GM12873 (cell line): ENCODE measurements at regions not wholly inside any gene's neighbourhood (a gene's known extent, or its start where the extent isn't known, plus 50 kb on each side); places are given as distances from the start of the nearest gene placed in this dataset.

ENCODE experiments used
- TF ChIP-seq, protein P1 (sequence below): IDR thresholded peaks from 2 replicates; pipeline ENCODE4 v1.5.1; 2012; ENCODE audit warnings: low read depth, mild to moderate bottlenecking, moderate library complexity, low read length, control low read depth; ENCODE audit not compliant: insufficient read depth; ENCODE audit errors: missing control alignments

DNA sequence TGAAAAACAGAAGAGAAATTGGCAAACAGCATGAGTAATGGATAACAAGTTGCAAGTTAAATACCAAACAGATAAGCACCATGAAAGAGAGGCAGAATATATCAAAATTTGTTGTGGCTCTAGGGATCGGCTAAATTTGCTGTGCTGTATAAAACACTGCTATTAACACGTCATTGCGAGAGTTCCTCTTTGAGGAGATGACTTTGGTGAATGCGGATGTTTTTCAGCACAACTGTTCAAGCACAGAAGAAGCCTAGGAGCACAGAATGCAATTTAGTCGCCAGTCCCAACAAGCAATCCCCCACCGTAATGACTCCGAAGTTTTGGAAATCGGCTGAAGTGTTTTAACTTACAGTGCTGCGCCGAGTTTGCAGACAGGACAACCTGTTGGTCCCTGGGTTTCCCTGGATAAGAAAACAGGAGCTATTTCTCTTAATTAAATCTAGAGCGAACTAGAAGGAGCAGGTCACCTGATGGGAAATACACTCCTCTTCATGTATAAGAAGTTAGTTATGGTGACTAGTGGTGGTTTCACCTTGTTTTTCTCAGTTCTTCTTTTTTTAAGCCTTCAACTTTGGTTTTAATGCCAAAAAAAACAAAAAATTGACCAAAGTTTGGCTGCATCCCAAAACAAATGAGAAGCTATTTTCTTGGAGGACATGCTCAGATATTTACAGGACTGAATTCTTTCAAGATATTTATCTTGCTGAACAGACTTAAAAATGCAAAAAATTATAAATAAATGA, 454.1 kb upstream of the SALL3 start:
- TF ChIP-seq, protein P1, sequence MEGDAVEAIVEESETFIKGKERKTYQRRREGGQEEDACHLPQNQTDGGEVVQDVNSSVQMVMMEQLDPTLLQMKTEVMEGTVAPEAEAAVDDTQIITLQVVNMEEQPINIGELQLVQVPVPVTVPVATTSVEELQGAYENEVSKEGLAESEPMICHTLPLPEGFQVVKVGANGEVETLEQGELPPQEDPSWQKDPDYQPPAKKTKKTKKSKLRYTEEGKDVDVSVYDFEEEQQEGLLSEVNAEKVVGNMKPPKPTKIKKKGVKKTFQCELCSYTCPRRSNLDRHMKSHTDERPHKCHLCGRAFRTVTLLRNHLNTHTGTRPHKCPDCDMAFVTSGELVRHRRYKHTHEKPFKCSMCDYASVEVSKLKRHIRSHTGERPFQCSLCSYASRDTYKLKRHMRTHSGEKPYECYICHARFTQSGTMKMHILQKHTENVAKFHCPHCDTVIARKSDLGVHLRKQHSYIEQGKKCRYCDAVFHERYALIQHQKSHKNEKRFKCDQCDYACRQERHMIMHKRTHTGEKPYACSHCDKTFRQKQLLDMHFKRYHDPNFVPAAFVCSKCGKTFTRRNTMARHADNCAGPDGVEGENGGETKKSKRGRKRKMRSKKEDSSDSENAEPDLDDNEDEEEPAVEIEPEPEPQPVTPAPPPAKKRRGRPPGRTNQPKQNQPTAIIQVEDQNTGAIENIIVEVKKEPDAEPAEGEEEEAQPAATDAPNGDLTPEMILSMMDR, result no peak

DNA sequence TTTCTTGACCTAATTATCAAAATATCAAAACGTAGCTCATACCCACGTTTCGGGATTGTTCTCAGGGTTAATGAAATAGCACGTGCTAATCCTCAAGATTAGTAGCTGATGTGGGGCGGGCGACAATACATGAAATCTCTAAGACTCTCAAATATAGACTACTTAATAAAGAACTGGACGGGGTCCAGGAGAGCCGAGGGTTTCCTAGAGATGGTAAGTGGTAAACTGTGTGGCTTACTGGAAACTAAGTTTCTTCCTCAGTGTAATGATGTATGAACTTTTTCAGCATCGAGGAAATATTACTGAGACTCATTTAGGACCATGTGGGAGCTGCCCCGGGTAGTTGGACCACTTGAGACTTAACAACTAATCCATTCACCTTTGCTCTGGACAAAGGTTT, 453.3 kb upstream of the SALL3 start:
- TF ChIP-seq, protein P1, result no peak

DNA sequence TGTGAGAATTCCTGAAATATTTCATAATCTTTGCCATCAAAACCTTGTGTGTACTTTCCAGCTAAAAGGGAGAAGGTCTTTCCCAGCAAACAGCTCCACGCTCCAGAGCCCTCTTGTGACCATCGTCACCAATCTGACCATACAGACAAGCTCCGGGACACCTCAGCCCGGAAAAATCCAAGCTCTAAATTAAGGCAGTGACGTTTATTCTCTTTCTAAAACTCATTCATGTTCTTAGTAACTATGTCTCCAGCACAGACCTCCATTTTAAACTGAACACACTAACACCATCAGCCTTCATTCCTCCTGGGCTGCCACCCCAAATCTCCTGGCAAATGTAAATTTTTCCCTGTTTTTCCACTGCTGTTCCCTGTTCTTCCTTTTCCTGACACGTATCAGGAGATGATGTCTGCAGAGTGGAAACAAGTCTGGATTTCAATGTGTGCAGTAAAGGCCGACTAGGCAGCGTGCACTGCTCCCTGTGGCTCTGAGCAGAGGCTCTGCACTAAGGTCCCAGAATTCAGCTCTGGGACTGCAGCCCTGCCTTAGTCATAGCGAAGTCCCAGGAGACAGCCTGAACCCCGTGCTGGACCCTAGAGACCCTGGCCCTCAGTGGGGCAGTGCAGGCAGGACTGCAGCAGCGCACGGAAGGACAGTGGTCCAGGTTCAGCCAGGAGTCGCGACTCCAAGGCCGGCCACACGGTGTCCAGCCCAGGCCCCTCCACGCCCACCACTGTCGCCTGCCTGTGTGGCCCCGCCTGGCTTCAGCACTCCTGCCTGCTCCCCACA, 452.5 kb upstream of the SALL3 start:
- TF ChIP-seq, protein P1, result no peak

DNA sequence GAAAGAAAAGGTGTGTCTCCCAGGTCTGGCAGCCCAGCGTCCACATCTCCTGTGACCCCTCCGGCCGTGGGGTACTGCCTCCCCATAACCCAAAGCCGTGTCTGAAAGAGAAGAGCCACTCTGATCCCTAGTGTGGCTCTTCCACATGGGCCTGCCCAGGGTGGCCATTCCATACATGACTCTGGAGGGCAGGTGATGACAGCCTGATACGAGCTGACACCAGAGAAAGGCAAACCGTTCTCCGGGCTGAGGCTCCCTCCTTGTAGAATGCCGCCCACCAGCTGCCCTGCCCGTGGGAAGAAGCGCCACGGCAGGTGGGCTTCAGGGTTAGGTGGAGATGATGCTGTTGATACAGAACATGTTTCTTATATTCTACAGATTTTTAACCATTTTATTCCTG, 451.6 kb upstream of the SALL3 start:
- TF ChIP-seq, protein P1, result no peak

DNA sequence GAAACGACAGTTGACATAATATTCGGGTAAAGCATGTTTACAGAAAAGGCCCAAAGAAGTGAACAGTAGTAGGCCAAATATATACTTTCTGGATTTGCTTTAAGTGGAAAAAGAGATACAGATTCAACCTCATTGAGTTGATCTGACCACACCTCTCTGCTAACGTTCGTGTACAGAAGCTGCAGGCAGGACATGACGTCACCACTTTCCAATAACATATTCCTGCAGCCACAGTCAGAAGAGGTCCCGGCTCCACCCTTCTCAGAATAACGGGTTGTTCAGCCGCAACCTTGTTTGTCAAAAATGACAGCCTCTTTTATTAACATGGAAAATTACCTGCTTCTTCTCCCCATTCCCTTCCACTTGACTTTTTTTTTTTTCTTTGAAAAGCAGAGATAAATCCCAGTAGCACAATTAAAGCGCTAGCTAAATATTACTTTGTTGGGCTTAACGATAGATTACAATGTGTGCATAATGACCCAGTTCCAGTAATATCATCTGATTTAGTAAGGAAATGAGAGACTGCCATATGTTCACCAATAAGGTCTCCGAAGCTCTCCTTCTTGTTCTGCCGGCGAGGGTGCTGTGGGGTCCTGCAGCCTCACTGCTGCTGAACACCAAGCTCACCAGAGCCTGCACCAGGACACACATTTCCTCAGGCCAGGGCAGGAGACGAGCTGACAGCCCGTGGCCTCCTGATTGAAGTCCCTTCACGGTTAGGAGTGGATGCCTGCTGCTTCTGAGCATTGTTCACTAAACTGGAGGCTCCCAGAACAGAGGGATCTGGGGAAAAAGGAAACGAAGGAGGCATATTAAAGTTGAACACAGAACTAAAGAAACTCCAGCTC, 451.0 kb upstream of the SALL3 start:
- TF ChIP-seq, protein P1, result no peak

DNA sequence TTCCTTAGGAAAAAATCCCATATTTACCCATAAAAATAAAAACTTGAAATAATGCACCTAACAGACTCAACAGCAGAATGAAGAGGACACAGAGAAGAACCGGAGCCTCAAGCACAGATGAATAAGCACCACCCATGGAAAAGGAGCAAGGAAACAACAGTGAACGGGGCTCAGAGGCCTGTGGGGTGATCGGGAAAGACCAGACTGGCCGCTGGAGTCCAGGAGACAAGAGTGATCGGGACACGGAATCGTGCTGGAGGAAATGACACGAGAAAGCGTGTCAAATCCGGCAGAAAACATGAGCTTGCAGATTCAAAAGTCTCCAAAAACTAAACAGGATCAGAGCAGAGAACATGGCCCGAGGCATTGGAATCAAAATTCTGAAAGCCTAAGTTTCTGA, 448.0 kb upstream of the SALL3 start:
- TF ChIP-seq, protein P1, result no peak
